Kidney epithelial cell (primary cell): ENCODE measurements at regions not wholly inside any gene's neighbourhood (a gene's known extent, or its start where the extent isn't known, plus 50 kb on each side); places are given as distances from the start of the nearest gene placed in this dataset.

Experiments used
- DNase-seq: peaks from one replicate; pipeline ENCODE4 v3.0.0-alpha.2; 2010; ENCODE audit warnings: low read depth
- H3K27me3 ChIP-seq: 2 replicates; pipeline ENCODE4 v1.6.0; 2011; ENCODE audit warnings: low read length; ENCODE audit not compliant: control insufficient read depth, insufficient read depth
- H3K36me3 ChIP-seq: 2 replicates; pipeline ENCODE4 v1.5.1; 2011; ENCODE audit warnings: low read length; ENCODE audit not compliant: control insufficient read depth, insufficient read depth
- H3K4me3 ChIP-seq: 2 replicates; pipeline ENCODE4 v1.5.1; 2011; ENCODE audit warnings: low read depth, mild to moderate bottlenecking, control low read depth, low read length
- TF ChIP-seq, protein P1 (sequence below): IDR thresholded peaks from 2 replicates; pipeline ENCODE4 v1.5.1; 2011; ENCODE audit warnings: mild to moderate bottlenecking, moderate library complexity, low read length, control low read depth, inconsistent platforms; ENCODE audit not compliant: insufficient read depth, poor library complexity, severe bottlenecking

GRCh38 chr14:97773598-97773997 lies 976.4 kb downstream of the VRK1 start:
- Histone ChIP-seq H3K36me3 (no peaks in the 10 kb centered on the region), H3K4me3 (no peak overlapping the region), H3K27me3 (no peaks in the 10 kb centered on the region)
- TF ChIP-seq, protein P1, sequence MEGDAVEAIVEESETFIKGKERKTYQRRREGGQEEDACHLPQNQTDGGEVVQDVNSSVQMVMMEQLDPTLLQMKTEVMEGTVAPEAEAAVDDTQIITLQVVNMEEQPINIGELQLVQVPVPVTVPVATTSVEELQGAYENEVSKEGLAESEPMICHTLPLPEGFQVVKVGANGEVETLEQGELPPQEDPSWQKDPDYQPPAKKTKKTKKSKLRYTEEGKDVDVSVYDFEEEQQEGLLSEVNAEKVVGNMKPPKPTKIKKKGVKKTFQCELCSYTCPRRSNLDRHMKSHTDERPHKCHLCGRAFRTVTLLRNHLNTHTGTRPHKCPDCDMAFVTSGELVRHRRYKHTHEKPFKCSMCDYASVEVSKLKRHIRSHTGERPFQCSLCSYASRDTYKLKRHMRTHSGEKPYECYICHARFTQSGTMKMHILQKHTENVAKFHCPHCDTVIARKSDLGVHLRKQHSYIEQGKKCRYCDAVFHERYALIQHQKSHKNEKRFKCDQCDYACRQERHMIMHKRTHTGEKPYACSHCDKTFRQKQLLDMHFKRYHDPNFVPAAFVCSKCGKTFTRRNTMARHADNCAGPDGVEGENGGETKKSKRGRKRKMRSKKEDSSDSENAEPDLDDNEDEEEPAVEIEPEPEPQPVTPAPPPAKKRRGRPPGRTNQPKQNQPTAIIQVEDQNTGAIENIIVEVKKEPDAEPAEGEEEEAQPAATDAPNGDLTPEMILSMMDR = no peak
- DNase-seq = no peak

GRCh38 chr14:97776890-97777558 lies 979.8 kb downstream of the VRK1 start:
- Histone ChIP-seq H3K27me3 (no peaks in the 10 kb centered on the region), H3K36me3 (no peaks in the 10 kb centered on the region), H3K4me3 (no peak overlapping the region)
- TF ChIP-seq, protein P1 = no peak
- no peak for DNase-seq

DNA sequence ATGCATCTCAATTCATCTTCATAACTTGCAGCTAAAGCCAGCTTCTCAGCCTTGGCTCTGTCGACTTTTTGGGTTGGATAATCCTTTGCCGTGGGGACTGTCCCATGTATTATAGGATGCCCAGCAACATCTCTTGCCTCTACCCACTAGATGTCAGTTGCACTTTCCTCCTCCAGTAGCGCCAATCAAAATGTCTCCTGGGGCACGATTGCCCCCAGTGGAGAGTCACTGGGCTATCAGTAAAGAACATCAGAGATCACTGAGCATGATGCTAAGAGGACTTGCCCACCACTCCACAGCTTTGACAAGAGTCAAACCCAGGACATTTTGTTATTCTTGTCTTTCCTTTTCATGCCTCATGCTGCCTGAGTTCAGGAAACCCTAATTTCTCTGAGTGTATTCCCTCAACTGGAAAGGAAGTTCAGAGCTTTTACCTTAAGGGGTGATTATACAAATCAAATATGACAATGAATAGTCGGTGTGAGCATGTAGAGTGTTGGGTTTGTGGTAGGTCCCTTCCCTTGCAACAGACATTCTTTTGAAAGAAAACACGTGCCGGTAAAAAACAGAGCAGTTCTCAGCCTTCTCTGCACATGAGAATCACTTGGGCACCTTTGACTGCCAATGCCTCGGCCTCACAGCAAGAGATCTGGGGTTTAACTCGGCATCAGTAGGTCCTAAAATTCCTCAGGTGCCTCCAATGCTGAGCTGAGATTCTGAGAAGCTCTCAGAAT lies 980.6 kb downstream of the VRK1 start:
- Histone ChIP-seq H3K27me3 (no peaks in the 10 kb centered on the region), H3K4me3 (no peak overlapping the region), H3K36me3 (no peaks in the 10 kb centered on the region)
- TF ChIP-seq, protein P1 = no peak
- no peak for DNase-seq

- no peak for DNase-seq
- Histone ChIP-seq H3K27me3 (no peaks in the 10 kb centered on the region), H3K36me3 (no peaks in the 10 kb centered on the region), H3K4me3 (no peak overlapping the region)
- TF ChIP-seq, protein P1 = no peak
Observed at GRCh38 chr14:97779140-97779539, 982.0 kb downstream of the VRK1 start.

DNA sequence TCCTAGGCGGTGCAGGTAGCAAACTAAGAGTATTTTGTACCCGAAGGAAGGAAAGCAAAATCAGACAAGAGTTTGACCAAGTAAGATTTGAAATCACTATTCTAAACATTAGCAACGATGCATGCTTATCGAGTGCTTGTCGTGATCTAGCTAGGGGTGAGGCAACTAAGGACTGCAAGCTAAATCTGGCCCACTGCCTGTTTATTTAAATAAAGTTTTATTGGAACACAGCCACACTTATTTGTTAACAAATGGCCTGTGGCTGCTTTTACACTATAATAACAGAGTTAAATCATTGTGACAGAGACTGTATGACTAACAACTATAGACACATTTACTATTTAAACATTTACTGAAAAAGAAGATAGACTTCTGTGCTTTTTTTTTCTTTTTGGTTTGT lies 983.6 kb downstream of the VRK1 start:
- Histone ChIP-seq H3K4me3 (no peak overlapping the region), H3K27me3 (no peaks in the 10 kb centered on the region), H3K36me3 (no peaks in the 10 kb centered on the region)
- DNase-seq = no peak
- TF ChIP-seq, protein P1 = no peak
